Choroid plexus epithelial cell (primary cell): ENCODE measurements at regions not wholly inside any gene's neighbourhood (a gene's known extent, or its start where the extent isn't known, plus 50 kb on each side); places are given as distances from the start of the nearest gene placed in this dataset.

Experiments used
- DNase-seq: peaks from one replicate; pipeline ENCODE4 v3.0.0-alpha.2; 2010; ENCODE audit warnings: low read depth
- H3K4me3 ChIP-seq: 2 replicates; pipeline ENCODE4 v1.5.1; 2011; ENCODE audit warnings: low read depth, mild to moderate bottlenecking, control low read depth, low read length, moderate library complexity
- CTCF ChIP-seq: conservative IDR thresholded peaks from 2 replicates; pipeline ENCODE4 v1.5.1; 2011; ENCODE audit warnings: low read depth, mild to moderate bottlenecking, control low read depth, inconsistent platforms, low read length, moderate library complexity

DNA sequence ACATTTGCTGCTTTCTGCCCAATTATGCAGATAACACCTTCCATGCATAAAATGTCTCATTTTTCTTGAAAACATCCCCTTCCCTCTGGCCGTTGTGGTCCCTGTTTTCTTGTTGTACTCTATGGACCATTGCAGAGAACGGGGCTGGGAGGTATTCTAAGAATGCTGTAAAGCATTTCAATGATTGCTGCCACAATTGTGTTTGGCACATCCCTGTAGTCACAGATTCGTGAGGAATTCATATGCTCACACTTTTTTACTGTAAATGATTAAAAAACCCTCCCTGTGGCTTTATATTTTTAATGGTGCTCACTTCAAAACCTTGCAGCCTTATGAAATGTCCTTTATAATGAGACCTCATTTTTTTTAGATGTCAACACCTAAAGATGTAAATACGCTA, 207.2 kb upstream of the GBE1 start:
- peak; percentile 4 for DNase-seq
- TF ChIP-seq CTCF = no peak
- H3K4me3 ChIP-seq = no peak overlapping the region

DNA sequence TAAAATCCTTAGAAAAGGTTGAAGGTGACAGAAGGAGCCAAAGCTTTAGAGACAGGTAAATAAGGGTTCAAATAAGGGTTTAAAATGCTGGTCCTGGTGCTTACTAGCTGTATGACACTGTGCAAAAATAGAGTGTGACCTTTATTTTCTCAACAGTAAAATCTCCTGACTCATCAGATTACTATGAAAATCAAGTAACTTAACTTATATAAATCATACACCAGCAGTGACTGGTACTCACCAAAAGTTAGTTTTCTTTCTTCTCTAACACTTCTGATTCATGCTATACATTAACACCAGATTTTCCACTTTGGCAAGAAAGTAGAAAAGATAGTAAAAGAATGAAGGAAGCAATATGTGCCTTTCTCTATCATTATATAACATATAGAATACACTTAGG, 205.9 kb upstream of the GBE1 start:
- H3K4me3 ChIP-seq = no peak overlapping the region
- TF ChIP-seq CTCF = no peak
- DNase-seq = no peak

DNA sequence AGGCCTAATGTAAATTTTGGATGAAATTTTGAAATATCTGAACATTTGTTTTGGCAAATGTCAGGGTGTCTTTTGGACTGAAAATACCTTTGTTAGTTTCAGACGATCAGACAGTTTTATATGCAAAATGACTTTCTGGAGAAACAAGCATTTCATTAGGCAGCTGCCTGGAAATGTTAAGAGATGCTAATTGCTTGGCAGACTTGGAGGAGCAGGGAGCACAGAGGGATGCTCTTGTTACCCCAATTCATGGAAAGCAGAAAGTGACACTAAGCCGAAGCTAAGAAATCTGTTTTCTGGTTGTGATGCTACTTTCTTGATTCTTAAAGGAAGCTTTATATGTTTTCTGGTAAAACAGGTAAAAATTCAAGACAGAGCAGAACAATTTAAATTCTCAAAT, 204.3 kb upstream of the GBE1 start:
- DNase-seq = no peak
- H3K4me3 ChIP-seq = no peak overlapping the region
- no peak for TF ChIP-seq CTCF

- TF ChIP-seq CTCF = no peak
- no peak for DNase-seq
Observed at GRCh38 chr3:81962396-81962795, 201.0 kb upstream of the GBE1 start.

DNA sequence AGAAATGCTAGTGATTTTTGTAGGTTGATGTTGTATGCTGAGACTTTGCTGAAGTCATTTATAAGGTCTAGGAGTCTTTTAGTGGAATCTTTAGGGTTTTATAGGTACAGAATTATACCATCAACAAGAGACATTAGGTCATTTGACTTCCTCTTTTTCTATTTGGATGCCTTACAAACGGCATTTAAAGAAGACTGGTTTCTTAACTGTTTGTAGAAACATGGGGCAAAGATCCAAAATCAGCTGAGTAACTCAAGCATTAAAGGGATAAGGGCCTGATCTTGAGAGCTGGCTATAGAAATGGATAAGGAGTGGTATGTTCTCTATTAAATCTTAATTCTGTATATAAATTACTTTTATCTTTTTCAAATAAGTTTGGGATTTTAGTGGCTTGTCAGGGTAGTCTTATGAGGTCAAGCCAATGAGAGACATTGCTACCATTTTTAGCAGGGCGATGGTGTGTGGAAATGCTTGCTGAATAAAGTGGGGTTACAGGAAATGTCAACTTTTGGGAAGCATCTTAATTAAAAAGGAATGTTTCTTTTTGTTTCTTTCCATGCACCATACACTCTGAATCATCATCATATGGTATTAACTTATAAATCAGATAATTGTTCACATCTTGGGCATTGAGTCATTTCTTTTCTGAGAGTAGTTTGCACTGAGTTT, 197.7 kb upstream of the GBE1 start:
- H3K4me3 ChIP-seq = no peak overlapping the region
- TF ChIP-seq CTCF = no peak
- DNase-seq = peak; percentile 13

More at GRCh38 chr3:81962396-81962795, 201.0 kb upstream of the GBE1 start:
- H3K4me3 ChIP-seq = no peak overlapping the region

DNA sequence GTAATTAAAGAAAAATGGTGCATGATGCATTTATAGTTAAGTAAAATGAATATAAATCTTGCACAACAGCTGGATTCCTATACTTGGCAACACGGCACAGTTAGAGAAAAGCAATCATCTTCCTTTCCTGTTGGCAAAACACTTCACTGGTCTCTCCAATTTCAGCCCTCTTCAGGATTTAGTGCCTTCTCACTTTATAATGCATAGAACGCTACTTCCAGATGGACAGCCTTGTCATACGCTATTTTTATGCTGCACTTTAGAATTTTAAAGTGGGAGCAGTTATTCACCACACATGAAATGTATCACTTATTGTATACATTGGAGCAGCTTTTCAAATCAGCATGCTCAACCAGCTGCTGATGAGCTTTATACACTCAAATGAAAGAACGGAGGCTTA, 194.4 kb upstream of the GBE1 start:
- TF ChIP-seq CTCF = no peak
- DNase-seq = no peak
- H3K4me3 ChIP-seq = no peak overlapping the region

- DNase-seq = no peak
- no peak for TF ChIP-seq CTCF
- H3K4me3 ChIP-seq = no peak overlapping the region
Observed at GRCh38 chr3:81953111-81953510, 191.7 kb upstream of the GBE1 start.
